GM12878 (cell line): ENCODE measurements at regions not wholly inside any gene's neighbourhood (a gene's known extent, or its start where the extent isn't known, plus 50 kb on each side); places are given as distances from the start of the nearest gene placed in this dataset.

ENCODE experiments used
- ATAC-seq: fragments of 200-7000 bp; cut with Tn5 transposase; 3 replicates; pipeline ENCODE4 v1.9.1; 2020; ENCODE audit warnings: mild to moderate bottlenecking, moderate library complexity
- BruUV-seq: library from RNA; stranded (reverse); fragments of 400-500 nt; replicated peaks from 2 replicates; lab custom pipeline; 2021; lab: Mats Ljungman, UMichigan
- CTCF ChIA-PET: fragments of 300-600 bp; sonication (Branson Sonifier 250); formaldehyde crosslinking; extraction: SDS; loops from one replicate; lab custom pipeline; 2021; ENCODE audit warnings: inconsistent platforms; lab: Yijun Ruan, JAX
- POLR2A ChIA-PET: fragments of 350-600 bp; formaldehyde crosslinking; extraction: SDS; loops from one replicate; lab custom pipeline; 2021; ENCODE audit warnings: inconsistent platforms; lab: Charles Lee
- RAD21 ChIA-PET: fragments of 300-600 bp; sonication (Branson Sonifier 250); formaldehyde crosslinking; loops from one replicate; lab custom pipeline; 2023; ENCODE audit warnings: antibody characterized with exemption; ENCODE audit not compliant: unreplicated experiment; lab: Charles Lee
- SMC1A ChIA-PET: fragments of 300-600 bp; sonication (Branson Sonifier 250); formaldehyde crosslinking; loops from one replicate; lab custom pipeline; 2023; ENCODE audit not compliant: unreplicated experiment, uncharacterized antibody; lab: Charles Lee
- DNase-seq: peaks from one replicate; pipeline ENCODE4 v3.0.0-alpha.2; 2011; ENCODE audit warnings: low read depth, low spot score
- FAIRE-seq: peaks from 3 replicates; lab custom pipeline; 2011; peaks lifted over from hg19 to GRCh38; lab: Jason Lieb, UNC
- H2AFZ ChIP-seq: 2 replicates; pipeline ENCODE4 v1.6.0; 2011; ENCODE audit warnings: low read depth, low read length, control low read depth; ENCODE audit not compliant: control insufficient read depth
- H3K27ac ChIP-seq: 2 replicates; pipeline ENCODE4 v1.5.1; 2011; ENCODE audit warnings: control low read depth; ENCODE audit not compliant: control insufficient read depth, insufficient read depth
- H3K27me3 ChIP-seq, 2 experiments: replicated peaks in 1 of 2; 2 replicates each; pipeline versions ENCODE4 v1.6.0 to v1.6.1; 2011; ENCODE audit warnings: low read length in 1 of 2; ENCODE audit not compliant: control insufficient read depth in 2 of 2, insufficient read depth in 2 of 2
- H3K36me3 ChIP-seq, 2 experiments: 2 replicates each; pipeline ENCODE4 v1.5.1; 2011; ENCODE audit warnings: low read length in 1 of 2; ENCODE audit not compliant: control insufficient read depth in 2 of 2, insufficient read depth in 2 of 2
- H3K4me1 ChIP-seq: 2 replicates; pipeline ENCODE4 v1.6.1; 2011; ENCODE audit warnings: mild to moderate bottlenecking, low read length, moderate library complexity, mixed read lengths; ENCODE audit not compliant: control insufficient read depth, insufficient read depth
- H3K4me2 ChIP-seq: 2 replicates; pipeline ENCODE4 v1.6.0; 2011; ENCODE audit warnings: control low read depth; ENCODE audit not compliant: control insufficient read depth, insufficient read depth
- H3K4me3 ChIP-seq: fragments of 200-600 bp; sonication (generic); 2 replicates; pipeline ENCODE4 v1.5.1; 2016
- H3K79me2 ChIP-seq: 2 replicates; pipeline ENCODE4 v1.6.0; 2011; ENCODE audit warnings: low read length; ENCODE audit not compliant: control insufficient read depth, insufficient read depth
- H3K9ac ChIP-seq: 2 replicates; pipeline ENCODE4 v1.8.0; 2011; ENCODE audit warnings: low read length, control low read depth, mixed read lengths; ENCODE audit not compliant: control insufficient read depth, insufficient read depth
- H3K9me3 ChIP-seq: replicated peaks from 3 replicates; pipeline ENCODE4 v1.5.1; 2011; ENCODE audit warnings: mild to moderate bottlenecking, low read length; ENCODE audit not compliant: control insufficient read depth, insufficient read depth
- H4K20me1 ChIP-seq: 2 replicates; pipeline ENCODE4 v1.6.0; 2011; ENCODE audit not compliant: control insufficient read depth, insufficient read depth
- BACH1 ChIP-seq: fragments of 450-650 bp; IDR thresholded peaks from 2 replicates; pipeline ENCODE4 v1.6.1; 2017; ENCODE audit warnings: mild to moderate bottlenecking, borderline replicate concordance
- CBX3 ChIP-seq: fragments of 200-600 bp; sonication (generic); IDR thresholded peaks from 2 replicates; pipeline ENCODE4 v1.6.1; 2016; ENCODE audit warnings: low read depth, borderline replicate concordance
- ETV6 ChIP-seq, 2 experiments: fragments of 450-650 bp in 1 of 2; IDR thresholded peaks in 1 of 2; conservative IDR thresholded peaks in 1 of 2; 2 replicates each; pipeline ENCODE4 v1.6.1; 2014; ENCODE audit warnings: antibody characterized with exemption in 1 of 2, borderline replicate concordance in 1 of 2, low read depth in 1 of 2, mild to moderate bottlenecking in 1 of 2, moderate library complexity in 1 of 2
- FOS ChIP-seq: IDR thresholded peaks from 3 replicates; pipeline ENCODE4 v1.6.1; 2011; ENCODE audit warnings: borderline replicate concordance; ENCODE audit not compliant: insufficient read length; ENCODE audit errors: extremely low read depth
- HDAC2 ChIP-seq: fragments of 200-600 bp; sonication (generic); IDR thresholded peaks from 2 replicates; pipeline ENCODE4 v1.6.1; 2017
- MEF2A ChIP-seq: IDR thresholded peaks from 2 replicates; pipeline ENCODE4 v1.6.1; 2011; ENCODE audit warnings: low read depth, mild to moderate bottlenecking, low read length, moderate library complexity; ENCODE audit not compliant: insufficient read depth
- MEF2B ChIP-seq: fragments of 450-650 bp; IDR thresholded peaks from 2 replicates; pipeline ENCODE4 v1.6.1; 2018; ENCODE audit warnings: mild to moderate bottlenecking, moderate library complexity; ENCODE audit not compliant: partially characterized antibody, poor library complexity, severe bottlenecking
- NFYA ChIP-seq: IDR thresholded peaks from 2 replicates; pipeline ENCODE4 v1.6.1; 2011; ENCODE audit warnings: low read depth, mild to moderate bottlenecking, low read length, improper control_type of control experiment, borderline replicate concordance
- NR2C1 ChIP-seq: fragments of 450-650 bp; IDR thresholded peaks from 2 replicates; pipeline ENCODE4 v1.6.1; 2017; ENCODE audit warnings: antibody characterized with exemption, mild to moderate bottlenecking, moderate library complexity
- RCOR1 ChIP-seq: conservative IDR thresholded peaks from 2 replicates; pipeline ENCODE4 v1.6.1; 2012; ENCODE audit warnings: low read depth, low read length, improper control_type of control experiment
- SIX5 ChIP-seq: IDR thresholded peaks from 2 replicates; pipeline ENCODE4 v1.6.1; 2011; ENCODE audit warnings: mild to moderate bottlenecking, low read depth, low read length, moderate library complexity; ENCODE audit not compliant: severe bottlenecking
- TCF7 ChIP-seq: IDR thresholded peaks from 2 replicates; pipeline ENCODE4 v1.6.1; 2014; ENCODE audit warnings: antibody characterized with exemption, borderline replicate concordance
- in situ Hi-C: fragments of 300-500 bp; cut with MboI; formaldehyde crosslinking; loops from 9 replicates; pipeline ENCODE4 v1.14.3; 2018; ENCODE audit warnings: mixed read lengths
- intact Hi-C: fragments of 100-400 bp; cut with micrococcal nuclease; formaldehyde crosslinking; loops from one replicate; pipeline ENCODE4 v1.14.2; 2022; ENCODE audit not compliant: unreplicated experiment

GRCh38 chr21:27225151-27225550 is 258.3 kb upstream of the ADAMTS5 start:
- ChIA-PET SMC1A (no interaction called here), POLR2A (no interaction called here), RAD21 (no interaction called here), CTCF (no interaction called here)
- Histone ChIP-seq H3K4me2 (no peak overlapping the region), H3K9me3 (no peaks in the 10 kb centered on the region), H3K9ac (no peak overlapping the region), H3K4me1 (no peaks in the 10 kb centered on the region), H2AFZ (no peak overlapping the region), H3K79me2 (no peaks in the 10 kb centered on the region), H3K4me3 (no peak overlapping the region), H3K27me3 (no peaks in the 10 kb centered on the region), H3K36me3 (no peaks in the 10 kb centered on the region), H3K27ac (no peak overlapping the region), H4K20me1 (no peaks in the 10 kb centered on the region)
- no peak for DNase-seq
- BruUV-seq: no TSS peak
- in situ Hi-C loops: no loop called here
- TF ChIP-seq TCF7 (no peak), HDAC2 (no peak), FOS (no peak), SIX5 (no peak), NR2C1 (no peak), BACH1 (no peak), MEF2B (no peak), CBX3 (no peak), MEF2A (no peak), NFYA (no peak), ETV6 (conservative IDR thresholded peaks at IDR 0.05 in 1 of 2, IDR thresholded peaks at IDR 0.05 in 1 of 2; ENCODE audit: borderline replicate concordance in 1 of 2, low read depth in 1 of 2) (no peak), RCOR1 (no peak)
- intact Hi-C loops: no loop called here
- no peak for ATAC-seq
- FAIRE-seq: no peak
